ENCODE measurements at regions not wholly inside any gene's neighbourhood (a gene's known extent, or its start where the extent isn't known, plus 50 kb on each side); places are given as distances from the start of the nearest gene placed in this dataset.

- TF ChIP-seq, protein P1, sequence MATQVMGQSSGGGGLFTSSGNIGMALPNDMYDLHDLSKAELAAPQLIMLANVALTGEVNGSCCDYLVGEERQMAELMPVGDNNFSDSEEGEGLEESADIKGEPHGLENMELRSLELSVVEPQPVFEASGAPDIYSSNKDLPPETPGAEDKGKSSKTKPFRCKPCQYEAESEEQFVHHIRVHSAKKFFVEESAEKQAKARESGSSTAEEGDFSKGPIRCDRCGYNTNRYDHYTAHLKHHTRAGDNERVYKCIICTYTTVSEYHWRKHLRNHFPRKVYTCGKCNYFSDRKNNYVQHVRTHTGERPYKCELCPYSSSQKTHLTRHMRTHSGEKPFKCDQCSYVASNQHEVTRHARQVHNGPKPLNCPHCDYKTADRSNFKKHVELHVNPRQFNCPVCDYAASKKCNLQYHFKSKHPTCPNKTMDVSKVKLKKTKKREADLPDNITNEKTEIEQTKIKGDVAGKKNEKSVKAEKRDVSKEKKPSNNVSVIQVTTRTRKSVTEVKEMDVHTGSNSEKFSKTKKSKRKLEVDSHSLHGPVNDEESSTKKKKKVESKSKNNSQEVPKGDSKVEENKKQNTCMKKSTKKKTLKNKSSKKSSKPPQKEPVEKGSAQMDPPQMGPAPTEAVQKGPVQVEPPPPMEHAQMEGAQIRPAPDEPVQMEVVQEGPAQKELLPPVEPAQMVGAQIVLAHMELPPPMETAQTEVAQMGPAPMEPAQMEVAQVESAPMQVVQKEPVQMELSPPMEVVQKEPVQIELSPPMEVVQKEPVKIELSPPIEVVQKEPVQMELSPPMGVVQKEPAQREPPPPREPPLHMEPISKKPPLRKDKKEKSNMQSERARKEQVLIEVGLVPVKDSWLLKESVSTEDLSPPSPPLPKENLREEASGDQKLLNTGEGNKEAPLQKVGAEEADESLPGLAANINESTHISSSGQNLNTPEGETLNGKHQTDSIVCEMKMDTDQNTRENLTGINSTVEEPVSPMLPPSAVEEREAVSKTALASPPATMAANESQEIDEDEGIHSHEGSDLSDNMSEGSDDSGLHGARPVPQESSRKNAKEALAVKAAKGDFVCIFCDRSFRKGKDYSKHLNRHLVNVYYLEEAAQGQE (IDR thresholded peaks at IDR 0.05; ENCODE audit: low read depth): no peak
- TF ChIP-seq EGR1 (IDR thresholded peaks at IDR 0.05): no peak
- no peak for TF ChIP-seq TCF12 (IDR thresholded peaks at IDR 0.05; ENCODE audit: low read depth)
- no peak for TF ChIP-seq EP300 (IDR thresholded peaks at IDR 0.05; ENCODE audit: borderline replicate concordance)
- TF ChIP-seq TEAD4 (IDR thresholded peaks at IDR 0.05): no peak
Observed at GRCh38 chr3:82790307-82791097, 1029.1 kb upstream of the GBE1 start.

- TF ChIP-seq EP300 (IDR thresholded peaks at IDR 0.05; ENCODE audit: borderline replicate concordance) (no peak), EGR1 (IDR thresholded peaks at IDR 0.05) (no peak), FOXM1 (IDR thresholded peaks at IDR 0.05; ENCODE audit: borderline replicate concordance, low read depth) (no peak), CREB1 (IDR thresholded peaks at IDR 0.05; ENCODE audit: low read depth) (no peak), YY1 (IDR thresholded peaks at IDR 0.05; ENCODE audit: low read depth) (no peak), MAX (IDR thresholded peaks at IDR 0.05) (no peak), TEAD4 (IDR thresholded peaks at IDR 0.05) (no peak), CEBPB (IDR thresholded peaks at IDR 0.05) (no peak), RAD21 (IDR thresholded peaks at IDR 0.05; ENCODE audit: low read depth) (no peak)
Observed at GRCh38 chr3:82783194-82783593, 1021.7 kb upstream of the GBE1 start.

DNA sequence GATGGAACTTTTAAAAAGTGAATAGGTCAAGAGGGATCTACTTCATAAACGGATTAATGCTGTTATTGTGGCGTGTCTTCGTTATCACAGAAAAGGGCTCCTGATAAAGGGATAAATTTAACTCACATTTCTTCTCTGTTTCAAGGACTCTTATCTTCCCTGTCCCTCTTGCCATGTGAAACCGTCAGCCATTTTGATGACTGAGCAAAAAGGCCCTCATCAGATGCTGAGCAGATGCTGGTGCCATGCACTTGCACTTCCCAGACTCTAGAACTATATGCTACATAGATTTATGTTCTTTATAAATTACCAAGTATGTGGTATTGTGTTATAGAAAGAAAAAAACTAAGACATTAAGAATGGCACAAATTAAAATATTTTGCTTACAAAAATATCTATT, 1011.8 kb upstream of the GBE1 start:
- no peak for TF ChIP-seq MAX (IDR thresholded peaks at IDR 0.05)
- no peak for TF ChIP-seq EP300 (IDR thresholded peaks at IDR 0.05; ENCODE audit: borderline replicate concordance)
- TF ChIP-seq YY1 (IDR thresholded peaks at IDR 0.05; ENCODE audit: low read depth): no peak
- no peak for TF ChIP-seq FOXM1 (IDR thresholded peaks at IDR 0.05; ENCODE audit: borderline replicate concordance, low read depth)
- TF ChIP-seq EGR1 (IDR thresholded peaks at IDR 0.05): no peak
- no peak for TF ChIP-seq TAF1 (IDR thresholded peaks at IDR 0.05; ENCODE audit: low read depth)

- TF ChIP-seq ZBTB7A (IDR thresholded peaks at IDR 0.05; ENCODE audit: low read depth) (no peak), EP300 (IDR thresholded peaks at IDR 0.05; ENCODE audit: borderline replicate concordance) (no peak), RAD21 (IDR thresholded peaks at IDR 0.05; ENCODE audit: low read depth) (no peak)
Observed at GRCh38 chr3:82764521-82764920, 1003.1 kb upstream of the GBE1 start.

DNA sequence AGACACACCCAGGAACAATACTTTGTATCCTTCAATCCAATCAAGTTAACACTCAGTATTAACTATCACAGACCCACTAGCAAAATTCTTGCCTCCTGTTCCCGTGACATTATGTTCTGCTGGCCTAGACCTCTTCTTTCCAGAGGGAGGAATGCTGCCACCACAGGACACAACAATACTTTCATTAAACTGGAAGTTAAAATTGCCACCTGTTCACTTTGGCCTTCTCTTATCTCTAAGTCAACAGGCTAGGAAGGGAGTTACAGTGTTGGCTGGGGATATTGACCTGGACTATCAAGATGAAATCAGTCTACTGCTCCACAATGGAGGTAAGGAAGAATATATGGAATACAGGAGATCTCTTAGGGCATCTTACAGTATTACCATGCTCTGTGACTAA, 1000.4 kb upstream of the GBE1 start:
- TF ChIP-seq USF1 (IDR thresholded peaks at IDR 0.05): no peak
- TF ChIP-seq CEBPB (IDR thresholded peaks at IDR 0.05): no peak
- no peak for TF ChIP-seq ZBTB7A (IDR thresholded peaks at IDR 0.05; ENCODE audit: low read depth)
- no peak for TF ChIP-seq TCF12 (IDR thresholded peaks at IDR 0.05; ENCODE audit: low read depth)
- no peak for TF ChIP-seq TAF1 (IDR thresholded peaks at IDR 0.05; ENCODE audit: low read depth)
- no peak for TF ChIP-seq NFIC (IDR thresholded peaks at IDR 0.05)
- TF ChIP-seq RAD21 (IDR thresholded peaks at IDR 0.05; ENCODE audit: low read depth): no peak
- TF ChIP-seq, protein P1 (IDR thresholded peaks at IDR 0.05; ENCODE audit: low read depth): no peak

DNA sequence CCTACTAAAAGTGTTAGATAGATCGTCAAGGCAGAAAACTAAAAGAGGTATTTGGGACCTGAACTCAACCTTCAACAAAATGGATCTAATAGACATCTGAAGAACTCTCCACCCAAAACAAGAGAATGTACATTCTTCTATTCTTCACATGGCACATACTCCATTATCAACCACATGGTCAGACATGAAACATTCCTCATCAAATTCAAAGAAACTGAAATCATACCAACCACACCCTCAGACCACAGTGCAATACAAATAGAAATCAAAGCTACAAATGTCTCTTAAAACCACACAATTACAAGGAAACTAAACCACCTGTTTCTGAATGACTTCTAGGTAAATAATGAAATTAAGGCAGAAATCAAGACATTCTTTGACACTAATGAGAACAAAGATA, 984.1 kb upstream of the GBE1 start:
- TF ChIP-seq USF1 (IDR thresholded peaks at IDR 0.05) (no peak), TEAD4 (IDR thresholded peaks at IDR 0.05) (no peak), TAF1 (IDR thresholded peaks at IDR 0.05; ENCODE audit: low read depth) (no peak), NFIC (IDR thresholded peaks at IDR 0.05) (no peak), EGR1 (IDR thresholded peaks at IDR 0.05) (no peak), ZBTB7A (IDR thresholded peaks at IDR 0.05; ENCODE audit: low read depth) (no peak), YY1 (IDR thresholded peaks at IDR 0.05; ENCODE audit: low read depth) (no peak), TCF12 (IDR thresholded peaks at IDR 0.05; ENCODE audit: low read depth) (no peak), RAD21 (IDR thresholded peaks at IDR 0.05; ENCODE audit: low read depth) (no peak), CEBPB (IDR thresholded peaks at IDR 0.05) (no peak), MAX (IDR thresholded peaks at IDR 0.05) (no peak), FOXM1 (IDR thresholded peaks at IDR 0.05; ENCODE audit: borderline replicate concordance, low read depth) (no peak), CREB1 (IDR thresholded peaks at IDR 0.05; ENCODE audit: low read depth) (no peak), EP300 (IDR thresholded peaks at IDR 0.05; ENCODE audit: borderline replicate concordance) (no peak)
- TF ChIP-seq, protein P1 (IDR thresholded peaks at IDR 0.05; ENCODE audit: low read depth): no peak
